ENCODE measurements at regions not wholly inside any gene's neighbourhood (a gene's known extent, or its start where the extent isn't known, plus 50 kb on each side); places are given as distances from the start of the nearest gene placed in this dataset.

- no peak overlapping the region for H3K9ac ChIP-seq (ENCODE audit: low read length)
- no peak overlapping the region for H3K4me3 ChIP-seq (replicated peaks in 1 of 2; ENCODE audit: low read depth in 1 of 2, low read length in 2 of 2)
- H3K79me2 ChIP-seq (ENCODE audit: insufficient read depth, low read length) = no peaks in the 10 kb centered on the region
- H4K20me1 ChIP-seq (ENCODE audit: insufficient read depth) = no peaks in the 10 kb centered on the region
- no peak overlapping the region for H3K4me2 ChIP-seq (ENCODE audit: low read length)
- no peaks in the 10 kb centered on the region for H3K36me3 ChIP-seq (ENCODE audit: control insufficient read depth in 1 of 2, insufficient read depth in 2 of 2, low read length in 2 of 2)
- DNase-seq (ENCODE audit: low read depth, low spot score) (no peak), ATAC-seq (no peak)
- intact Hi-C loops (cut with micrococcal nuclease) = no loop called here
- RAD21 ChIA-PET (ENCODE audit: low non-redundant PET in 1 of 2, low total read pairs in 2 of 2, uncharacterized antibody in 2 of 2, unreplicated experiment in 2 of 2) = no interaction called here
- BruUV-seq (replicated peaks) = no TSS peak
- POLR2A ChIA-PET = no interaction called here
- no peak for TF ChIP-seq CBX3 (IDR thresholded peaks at IDR 0.05; ENCODE audit: low read depth)
- TF ChIP-seq, protein P1, sequence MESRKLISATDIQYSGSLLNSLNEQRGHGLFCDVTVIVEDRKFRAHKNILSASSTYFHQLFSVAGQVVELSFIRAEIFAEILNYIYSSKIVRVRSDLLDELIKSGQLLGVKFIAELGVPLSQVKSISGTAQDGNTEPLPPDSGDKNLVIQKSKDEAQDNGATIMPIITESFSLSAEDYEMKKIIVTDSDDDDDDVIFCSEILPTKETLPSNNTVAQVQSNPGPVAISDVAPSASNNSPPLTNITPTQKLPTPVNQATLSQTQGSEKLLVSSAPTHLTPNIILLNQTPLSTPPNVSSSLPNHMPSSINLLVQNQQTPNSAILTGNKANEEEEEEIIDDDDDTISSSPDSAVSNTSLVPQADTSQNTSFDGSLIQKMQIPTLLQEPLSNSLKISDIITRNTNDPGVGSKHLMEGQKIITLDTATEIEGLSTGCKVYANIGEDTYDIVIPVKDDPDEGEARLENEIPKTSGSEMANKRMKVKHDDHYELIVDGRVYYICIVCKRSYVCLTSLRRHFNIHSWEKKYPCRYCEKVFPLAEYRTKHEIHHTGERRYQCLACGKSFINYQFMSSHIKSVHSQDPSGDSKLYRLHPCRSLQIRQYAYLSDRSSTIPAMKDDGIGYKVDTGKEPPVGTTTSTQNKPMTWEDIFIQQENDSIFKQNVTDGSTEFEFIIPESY (IDR thresholded peaks at IDR 0.05; ENCODE audit: extremely low read depth, insufficient replicate concordance, low read length) = no peak
- TF ChIP-seq RAD21 (IDR thresholded peaks at IDR 0.05; ENCODE audit: low read depth) = no peak
- TF ChIP-seq POLR2AphosphoS5 (IDR thresholded peaks at IDR 0.05; ENCODE audit: low read depth, low read length) = no peak
- no peak for TF ChIP-seq EZH2 (IDR thresholded peaks at IDR 0.05)
- TF ChIP-seq, protein P2, sequence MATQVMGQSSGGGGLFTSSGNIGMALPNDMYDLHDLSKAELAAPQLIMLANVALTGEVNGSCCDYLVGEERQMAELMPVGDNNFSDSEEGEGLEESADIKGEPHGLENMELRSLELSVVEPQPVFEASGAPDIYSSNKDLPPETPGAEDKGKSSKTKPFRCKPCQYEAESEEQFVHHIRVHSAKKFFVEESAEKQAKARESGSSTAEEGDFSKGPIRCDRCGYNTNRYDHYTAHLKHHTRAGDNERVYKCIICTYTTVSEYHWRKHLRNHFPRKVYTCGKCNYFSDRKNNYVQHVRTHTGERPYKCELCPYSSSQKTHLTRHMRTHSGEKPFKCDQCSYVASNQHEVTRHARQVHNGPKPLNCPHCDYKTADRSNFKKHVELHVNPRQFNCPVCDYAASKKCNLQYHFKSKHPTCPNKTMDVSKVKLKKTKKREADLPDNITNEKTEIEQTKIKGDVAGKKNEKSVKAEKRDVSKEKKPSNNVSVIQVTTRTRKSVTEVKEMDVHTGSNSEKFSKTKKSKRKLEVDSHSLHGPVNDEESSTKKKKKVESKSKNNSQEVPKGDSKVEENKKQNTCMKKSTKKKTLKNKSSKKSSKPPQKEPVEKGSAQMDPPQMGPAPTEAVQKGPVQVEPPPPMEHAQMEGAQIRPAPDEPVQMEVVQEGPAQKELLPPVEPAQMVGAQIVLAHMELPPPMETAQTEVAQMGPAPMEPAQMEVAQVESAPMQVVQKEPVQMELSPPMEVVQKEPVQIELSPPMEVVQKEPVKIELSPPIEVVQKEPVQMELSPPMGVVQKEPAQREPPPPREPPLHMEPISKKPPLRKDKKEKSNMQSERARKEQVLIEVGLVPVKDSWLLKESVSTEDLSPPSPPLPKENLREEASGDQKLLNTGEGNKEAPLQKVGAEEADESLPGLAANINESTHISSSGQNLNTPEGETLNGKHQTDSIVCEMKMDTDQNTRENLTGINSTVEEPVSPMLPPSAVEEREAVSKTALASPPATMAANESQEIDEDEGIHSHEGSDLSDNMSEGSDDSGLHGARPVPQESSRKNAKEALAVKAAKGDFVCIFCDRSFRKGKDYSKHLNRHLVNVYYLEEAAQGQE (IDR thresholded peaks at IDR 0.05; ENCODE audit: low read depth) = no peak
- TF ChIP-seq TCF7L2 (IDR thresholded peaks at IDR 0.05; ENCODE audit: borderline replicate concordance, extremely low read depth, insufficient read depth, insufficient read length) = no peak
- no peak for TF ChIP-seq POLR2A (IDR thresholded peaks at IDR 0.05; ENCODE audit: borderline replicate concordance, extremely low read depth, insufficient read depth, insufficient read length)
- TF ChIP-seq SP1 (IDR thresholded peaks at IDR 0.05; ENCODE audit: low read depth) = no peak
- no peaks in the 10 kb centered on the region for H3K4me1 ChIP-seq (ENCODE audit: control insufficient read depth in 1 of 2, insufficient read depth in 2 of 2, low read length in 2 of 2)
- no peak overlapping the region for H2AFZ ChIP-seq (ENCODE audit: low read depth, low read length, poor library complexity, severe bottlenecking)
- no peaks in the 10 kb centered on the region for H3K9me2 ChIP-seq (ENCODE audit: insufficient read depth)
- no peak overlapping the region for H3K27ac ChIP-seq (ENCODE audit: low read depth, low read length)
- H3K27me3 ChIP-seq (ENCODE audit: insufficient read depth, low read length) = no peaks in the 10 kb centered on the region
- H3K9me3 ChIP-seq (ENCODE audit: control insufficient read depth in 1 of 2, insufficient read depth in 1 of 2, low read depth in 1 of 2, low read length in 2 of 2) = no peaks in the 10 kb centered on the region
- CTCF ChIA-PET = no interaction called here
These were observed 471.9 kb downstream of the PDGFC start for GRCh38 chr4:156499684-156500083.

Measured in HCT116 (cell line).